ENCODE measurements at regions not wholly inside any gene's neighbourhood (a gene's known extent, or its start where the extent isn't known, plus 50 kb on each side); places are given as distances from the start of the nearest gene placed in this dataset.

DNA sequence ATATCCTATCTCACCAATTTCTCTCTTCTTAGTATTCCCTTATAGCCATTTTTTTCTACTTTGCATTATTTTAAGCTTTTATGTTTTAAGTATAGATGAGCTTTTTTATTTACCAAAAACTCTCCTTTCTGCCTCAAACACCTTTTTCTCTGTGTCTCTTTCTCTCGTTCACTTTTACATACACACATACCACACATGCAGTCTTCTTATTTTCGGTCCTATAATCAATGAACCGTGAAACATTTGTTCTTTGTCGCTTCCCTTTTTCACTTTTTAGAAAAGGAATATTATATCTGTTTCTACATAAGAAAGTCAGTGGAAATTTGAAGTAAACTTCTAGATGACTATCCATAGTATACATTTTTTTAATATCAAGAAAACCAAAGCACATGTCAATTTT lies 183.2 kb downstream of the MRPL39 start:
- no peak overlapping the region for H3K27ac ChIP-seq (ENCODE audit: low read depth, low read length)
- 87% methylated on average over 4 of the region's 4 CpGs for WGBS
- H3K4me3 ChIP-seq (ENCODE audit: low read length): no peak overlapping the region
- no peaks in the 10 kb centered on the region for H3K36me3 ChIP-seq (ENCODE audit: insufficient read depth, low read length)
- H3K9ac ChIP-seq (ENCODE audit: low read depth, low read length): no peak overlapping the region
- no peaks in the 10 kb centered on the region for H3K9me3 ChIP-seq (ENCODE audit: insufficient read depth, low read depth, low read length)
- H3K4me1 ChIP-seq (ENCODE audit: insufficient read depth, low read length): no peaks in the 10 kb centered on the region
- H3K27me3 ChIP-seq (ENCODE audit: insufficient read depth, low read length): no peaks in the 10 kb centered on the region

DNA sequence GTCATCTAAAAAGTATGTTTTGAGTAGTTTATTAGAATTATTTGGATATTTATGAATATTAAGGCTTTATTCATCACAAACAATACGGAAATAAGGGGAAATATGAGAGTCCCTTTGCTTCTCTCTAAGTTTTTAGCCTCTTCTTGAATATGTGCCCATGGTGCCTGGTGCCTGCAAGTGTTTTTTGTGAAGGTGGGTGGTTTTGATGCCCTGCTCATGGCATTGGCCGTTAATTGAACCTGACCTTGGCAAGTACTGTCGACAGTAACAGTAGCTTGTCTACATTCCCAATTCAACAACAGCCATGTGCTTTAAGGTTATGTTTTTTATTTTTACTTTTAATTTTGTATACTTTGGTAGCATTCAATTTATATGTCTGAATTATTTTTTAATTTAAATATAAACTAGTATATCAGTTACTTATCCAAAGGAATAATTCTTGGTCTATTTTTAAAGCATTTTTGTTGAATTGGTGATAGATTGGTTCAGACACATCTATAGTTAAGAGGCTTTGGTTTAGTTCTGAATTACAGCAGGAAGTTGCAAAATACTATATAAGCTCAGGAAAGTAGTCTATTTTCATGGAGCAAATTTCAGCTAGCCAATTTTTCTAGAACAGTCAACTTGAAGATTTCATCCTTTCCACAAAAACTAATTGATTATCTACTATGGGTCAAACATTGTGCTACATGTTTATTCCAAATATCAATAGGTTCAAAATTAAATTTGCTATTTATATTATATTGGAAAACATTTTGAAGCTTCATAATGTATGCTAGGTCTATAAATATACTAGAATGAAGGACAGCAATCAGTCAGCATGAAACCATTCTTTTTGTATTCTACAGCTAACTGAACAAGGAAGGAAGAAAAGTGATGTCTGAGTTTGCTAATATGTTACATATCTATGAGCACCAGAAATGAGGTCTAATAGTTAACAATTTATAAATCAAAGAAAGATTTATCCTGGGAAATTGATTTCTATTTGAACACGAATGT lies 184.4 kb downstream of the MRPL39 start:
- H3K27me3 ChIP-seq (ENCODE audit: insufficient read depth, low read length): no peaks in the 10 kb centered on the region
- no peaks in the 10 kb centered on the region for H3K4me1 ChIP-seq (ENCODE audit: insufficient read depth, low read length)
- no peaks in the 10 kb centered on the region for H3K36me3 ChIP-seq (ENCODE audit: insufficient read depth, low read length)
- H3K9ac ChIP-seq (ENCODE audit: low read depth, low read length): no peak overlapping the region
- H3K4me3 ChIP-seq (ENCODE audit: low read length): no peak overlapping the region
- H3K27ac ChIP-seq (ENCODE audit: low read depth, low read length): no peak overlapping the region
- H3K9me3 ChIP-seq (ENCODE audit: insufficient read depth, low read depth, low read length): no peaks in the 10 kb centered on the region
- 100% methylated on average over 2 of the region's 4 CpGs for WGBS

DNA sequence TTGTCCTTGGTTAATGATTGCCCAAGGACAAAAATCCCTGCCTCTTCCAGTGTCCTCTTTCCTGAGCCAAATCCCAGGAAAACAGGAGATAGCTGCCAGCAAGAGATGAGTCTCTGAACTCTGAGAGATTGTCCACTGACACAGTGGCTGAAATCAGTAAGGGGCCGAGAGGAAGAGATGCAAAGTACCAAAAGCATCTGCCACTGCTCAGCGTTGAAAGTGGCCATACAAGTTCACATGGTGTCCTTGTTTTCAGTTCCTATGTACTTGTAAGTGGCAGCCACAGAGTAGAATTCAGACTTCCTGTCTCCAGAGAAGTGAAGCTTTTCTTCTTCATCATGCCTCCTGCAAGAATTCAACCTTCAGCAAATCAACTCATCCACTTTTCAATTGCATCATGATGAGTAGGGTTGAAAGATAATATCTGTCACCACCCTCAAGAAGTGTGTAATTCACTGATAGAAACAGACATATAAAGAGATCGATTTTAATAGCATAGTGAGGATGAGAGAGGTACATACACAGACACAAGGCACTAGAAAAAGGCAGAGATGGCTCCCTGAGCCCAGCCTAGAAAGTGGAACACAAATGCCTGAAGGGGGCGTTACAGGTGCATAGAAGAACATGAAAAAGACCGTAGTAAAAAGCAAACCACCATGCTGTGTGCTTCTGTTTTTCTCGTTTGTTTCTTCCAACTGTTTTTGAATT lies 185.8 kb downstream of the MRPL39 start:
- H3K4me1 ChIP-seq (ENCODE audit: insufficient read depth, low read length): no peaks in the 10 kb centered on the region
- 43% methylated on average over 6 of the region's 6 CpGs for WGBS
- H3K36me3 ChIP-seq (ENCODE audit: insufficient read depth, low read length): no peaks in the 10 kb centered on the region
- H3K4me3 ChIP-seq (ENCODE audit: low read length): no peak overlapping the region
- no peak overlapping the region for H3K27ac ChIP-seq (ENCODE audit: low read depth, low read length)
- no peaks in the 10 kb centered on the region for H3K9me3 ChIP-seq (ENCODE audit: insufficient read depth, low read depth, low read length)
- H3K9ac ChIP-seq (ENCODE audit: low read depth, low read length): no peak overlapping the region
- 0 out of 2 replicates have a peak, but pooled peaks cover 2% of the 10 kb centered on the region for H3K27me3 ChIP-seq (ENCODE audit: insufficient read depth, low read length)

DNA sequence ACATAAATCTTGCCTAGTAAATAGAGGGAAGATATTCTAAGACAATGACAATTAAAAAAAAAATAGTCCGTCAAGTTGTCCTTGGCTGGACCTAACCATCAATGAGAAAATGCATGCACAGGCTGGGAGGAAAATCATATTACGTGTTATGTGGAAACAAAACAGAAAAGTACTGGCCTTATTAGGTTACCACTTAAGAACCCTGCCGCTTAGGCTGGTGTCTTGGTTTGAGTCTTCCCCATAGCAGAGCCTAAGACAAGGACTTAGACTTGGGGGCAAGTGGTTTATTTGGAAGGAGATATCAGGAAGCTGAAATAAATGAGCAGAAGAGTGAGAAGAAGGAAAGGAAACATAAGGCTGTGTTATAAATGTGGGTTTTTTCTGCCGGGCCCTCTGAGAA lies 186.4 kb downstream of the MRPL39 start:
- Histone ChIP-seq H3K4me3 (ENCODE audit: low read length) (no peak overlapping the region), H3K9ac (ENCODE audit: low read depth, low read length) (no peak overlapping the region), H3K36me3 (ENCODE audit: insufficient read depth, low read length) (no peaks in the 10 kb centered on the region), H3K9me3 (ENCODE audit: insufficient read depth, low read depth, low read length) (no peaks in the 10 kb centered on the region), H3K27ac (ENCODE audit: low read depth, low read length) (no peak overlapping the region), H3K27me3 (ENCODE audit: insufficient read depth, low read length) (0 out of 2 replicates have a peak, but pooled peaks cover 2% of the 10 kb centered on the region), H3K4me1 (ENCODE audit: insufficient read depth, low read length) (no peaks in the 10 kb centered on the region)
- 91% methylated on average over 4 of the region's 4 CpGs for WGBS

DNA sequence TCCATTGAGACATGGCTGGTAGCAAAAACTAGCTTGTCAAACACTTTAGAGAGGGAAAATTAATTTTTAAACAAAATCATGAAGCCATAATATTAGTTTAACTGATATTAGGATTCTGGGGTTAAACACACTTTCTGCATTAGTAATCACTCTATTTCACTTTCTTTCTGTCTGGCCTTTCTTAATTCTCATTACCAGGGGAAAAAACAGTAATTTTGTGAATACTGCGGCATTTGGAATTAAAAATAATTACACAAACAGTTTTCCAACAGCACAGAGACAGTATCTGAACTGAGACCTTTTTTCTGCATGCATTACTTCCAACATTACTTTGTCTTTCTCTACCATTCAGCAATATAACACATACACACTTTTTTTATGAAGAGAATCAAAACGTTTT lies 190.6 kb downstream of the MRPL39 start:
- WGBS: 100% methylated on average over 1 of the region's 2 CpGs
- no peak overlapping the region for H3K27ac ChIP-seq (ENCODE audit: low read depth, low read length)
- no peaks in the 10 kb centered on the region for H3K36me3 ChIP-seq (ENCODE audit: insufficient read depth, low read length)
- H3K9ac ChIP-seq (ENCODE audit: low read depth, low read length): no peak overlapping the region
- no peaks in the 10 kb centered on the region for H3K4me1 ChIP-seq (ENCODE audit: insufficient read depth, low read length)
- 0 out of 2 replicates have a peak, but pooled peaks cover 2% of the 10 kb centered on the region for H3K27me3 ChIP-seq (ENCODE audit: insufficient read depth, low read length)
- H3K9me3 ChIP-seq (ENCODE audit: insufficient read depth, low read depth, low read length): no peaks in the 10 kb centered on the region
- H3K4me3 ChIP-seq (ENCODE audit: low read length): no peak overlapping the region

DNA sequence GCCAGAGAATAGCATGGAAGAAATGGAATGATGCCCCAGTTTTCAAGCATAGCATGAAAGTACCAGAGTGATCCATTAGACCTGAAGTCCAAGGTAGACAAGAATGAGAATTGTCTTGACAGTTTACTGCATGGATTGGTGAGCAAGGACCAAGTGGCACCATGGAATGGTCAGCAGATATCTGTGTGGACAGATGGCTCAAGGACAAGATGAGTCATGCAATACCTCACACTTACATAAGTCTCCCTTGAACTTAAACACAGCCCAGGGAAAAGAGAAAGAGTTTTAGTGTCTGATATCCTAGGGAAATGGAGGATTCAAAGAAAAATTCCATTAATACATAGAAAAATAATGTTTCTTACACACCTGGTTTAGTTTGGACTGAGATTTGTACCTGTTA lies 195.2 kb downstream of the MRPL39 start:
- H3K4me1 ChIP-seq (ENCODE audit: insufficient read depth, low read length): no peaks in the 10 kb centered on the region
- H3K36me3 ChIP-seq (ENCODE audit: insufficient read depth, low read length): no peaks in the 10 kb centered on the region
- no peak overlapping the region for H3K9ac ChIP-seq (ENCODE audit: low read depth, low read length)
- no peaks in the 10 kb centered on the region for H3K27me3 ChIP-seq (ENCODE audit: insufficient read depth, low read length)
- H3K27ac ChIP-seq (ENCODE audit: low read depth, low read length): no peak overlapping the region
- H3K9me3 ChIP-seq (ENCODE audit: insufficient read depth, low read depth, low read length): no peaks in the 10 kb centered on the region
- H3K4me3 ChIP-seq (ENCODE audit: low read length): no peak overlapping the region

DNA sequence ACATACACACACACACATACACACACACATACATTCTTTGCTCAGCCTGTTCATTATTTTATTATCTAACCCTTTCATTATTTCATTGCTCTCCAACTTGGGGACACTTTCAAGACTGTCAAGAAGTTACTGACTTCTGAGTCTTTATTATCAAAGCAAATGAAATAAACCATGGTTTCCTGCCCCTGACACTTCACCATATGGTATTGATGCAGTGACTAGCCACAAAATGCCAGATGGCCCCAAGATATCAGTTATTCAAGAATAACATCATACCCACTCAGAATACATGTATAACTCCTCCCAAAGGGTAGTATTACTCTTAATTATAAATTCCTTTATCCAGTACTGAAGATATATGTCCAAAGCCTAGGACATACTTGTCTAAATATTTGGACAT lies 197.3 kb downstream of the MRPL39 start:
- no peak overlapping the region for H3K4me3 ChIP-seq (ENCODE audit: low read length)
- no peak overlapping the region for H3K9ac ChIP-seq (ENCODE audit: low read depth, low read length)
- H3K27me3 ChIP-seq (ENCODE audit: insufficient read depth, low read length): no peaks in the 10 kb centered on the region
- H3K36me3 ChIP-seq (ENCODE audit: insufficient read depth, low read length): no peaks in the 10 kb centered on the region
- no peak overlapping the region for H3K27ac ChIP-seq (ENCODE audit: low read depth, low read length)
- no peaks in the 10 kb centered on the region for H3K4me1 ChIP-seq (ENCODE audit: insufficient read depth, low read length)
- H3K9me3 ChIP-seq (ENCODE audit: insufficient read depth, low read depth, low read length): no peaks in the 10 kb centered on the region

DNA sequence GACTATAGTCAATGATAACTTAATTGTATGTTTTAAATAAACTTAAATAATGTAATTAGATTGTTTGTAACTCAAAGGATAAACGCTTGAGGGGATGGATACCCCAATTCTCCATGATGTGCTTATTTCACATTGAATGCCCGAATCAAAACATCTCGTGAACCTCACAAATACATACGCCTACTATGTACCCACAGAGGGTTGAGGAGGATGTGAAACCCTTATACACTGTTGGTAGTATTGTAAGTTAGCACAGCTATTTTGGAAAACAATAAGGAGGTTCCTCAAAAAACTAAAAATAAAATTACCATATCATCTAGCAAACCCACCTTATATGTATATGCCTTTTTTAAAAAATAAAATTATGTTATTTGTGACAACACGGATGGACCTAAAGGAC lies 198.6 kb downstream of the MRPL39 start:
- WGBS: 88% methylated on average over 1 of the region's 5 CpGs
- H3K4me3 ChIP-seq (ENCODE audit: low read length): no peak overlapping the region
- H3K4me1 ChIP-seq (ENCODE audit: insufficient read depth, low read length): no peaks in the 10 kb centered on the region
- H3K36me3 ChIP-seq (ENCODE audit: insufficient read depth, low read length): no peaks in the 10 kb centered on the region
- H3K27ac ChIP-seq (ENCODE audit: low read depth, low read length): no peak overlapping the region
- no peak overlapping the region for H3K9ac ChIP-seq (ENCODE audit: low read depth, low read length)
- H3K9me3 ChIP-seq (ENCODE audit: insufficient read depth, low read depth, low read length): no peaks in the 10 kb centered on the region
- H3K27me3 ChIP-seq (ENCODE audit: insufficient read depth, low read length): no peaks in the 10 kb centered on the region

DNA sequence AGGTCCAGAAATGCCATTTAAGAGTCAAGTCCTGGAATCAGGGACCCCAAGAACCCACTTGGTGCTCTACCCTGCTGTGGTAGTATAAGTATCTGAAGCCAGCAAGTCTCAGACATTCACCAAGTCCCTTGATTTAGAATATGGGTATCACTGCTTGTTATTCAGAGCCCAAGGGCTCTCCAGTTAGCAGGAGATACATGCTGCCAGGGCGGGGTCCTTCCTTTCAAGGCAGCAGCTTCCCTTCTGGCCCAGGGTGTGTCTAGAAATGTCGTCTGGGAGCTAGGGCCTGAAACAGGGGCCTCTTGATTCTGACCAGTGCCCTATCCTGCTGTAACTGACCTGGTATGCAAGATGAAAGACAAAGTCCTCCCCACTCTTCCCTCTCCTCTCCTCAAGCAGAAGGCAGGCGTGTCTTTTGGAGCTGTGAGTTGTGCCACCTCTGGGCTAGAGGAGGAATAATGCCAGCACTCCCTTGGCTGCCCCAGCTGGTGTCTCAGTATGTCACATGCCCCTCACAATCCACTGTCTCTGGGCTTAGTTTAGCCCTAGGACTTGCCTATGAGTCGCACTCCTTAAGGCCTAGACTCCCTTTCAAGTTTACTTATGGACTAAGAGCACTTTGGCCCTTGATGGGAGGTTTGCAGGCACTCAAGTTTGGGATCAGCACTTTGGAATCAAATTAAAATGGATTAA lies 200.2 kb downstream of the MRPL39 start:
- H3K4me1 ChIP-seq (ENCODE audit: insufficient read depth, low read length): no peaks in the 10 kb centered on the region
- 85% methylated on average over 4 of the region's 4 CpGs for WGBS
- no peak overlapping the region for H3K27ac ChIP-seq (ENCODE audit: low read depth, low read length)
- H3K36me3 ChIP-seq (ENCODE audit: insufficient read depth, low read length): no peaks in the 10 kb centered on the region
- H3K27me3 ChIP-seq (ENCODE audit: insufficient read depth, low read length): no peaks in the 10 kb centered on the region
- H3K9me3 ChIP-seq (ENCODE audit: insufficient read depth, low read depth, low read length): no peaks in the 10 kb centered on the region
- H3K9ac ChIP-seq (ENCODE audit: low read depth, low read length): no peak overlapping the region
- no peak overlapping the region for H3K4me3 ChIP-seq (ENCODE audit: low read length)

DNA sequence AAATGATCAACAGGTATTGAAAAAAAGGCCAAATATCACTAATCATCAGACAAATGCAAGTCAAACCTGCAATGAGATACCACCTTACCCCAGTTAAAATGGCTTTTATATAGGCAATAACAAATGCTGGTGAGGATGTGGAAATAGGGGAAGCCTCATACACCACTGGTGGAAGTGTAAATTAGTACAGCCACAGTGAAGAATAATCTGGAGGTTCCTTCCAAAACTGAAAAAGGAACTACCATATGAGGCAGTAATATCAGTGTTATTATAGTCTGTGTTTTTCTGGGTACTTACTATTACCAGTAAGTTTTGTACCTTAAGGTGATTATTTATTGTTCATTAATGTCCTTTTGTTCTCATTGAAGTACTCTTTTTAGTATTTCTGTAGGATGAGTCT lies 201.3 kb downstream of the MRPL39 start:
- H3K9me3 ChIP-seq (ENCODE audit: insufficient read depth, low read depth, low read length): no peaks in the 10 kb centered on the region
- H3K9ac ChIP-seq (ENCODE audit: low read depth, low read length): no peak overlapping the region
- no peaks in the 10 kb centered on the region for H3K4me1 ChIP-seq (ENCODE audit: insufficient read depth, low read length)
- no peak overlapping the region for H3K27ac ChIP-seq (ENCODE audit: low read depth, low read length)
- no peaks in the 10 kb centered on the region for H3K27me3 ChIP-seq (ENCODE audit: insufficient read depth, low read length)
- H3K36me3 ChIP-seq (ENCODE audit: insufficient read depth, low read length): no peaks in the 10 kb centered on the region
- H3K4me3 ChIP-seq (ENCODE audit: low read length): no peak overlapping the region

Data from HUES64 (cell line).